ENCODE measurements at regions not wholly inside any gene's neighbourhood (a gene's known extent, or its start where the extent isn't known, plus 50 kb on each side); places are given as distances from the start of the nearest gene placed in this dataset.

DNA sequence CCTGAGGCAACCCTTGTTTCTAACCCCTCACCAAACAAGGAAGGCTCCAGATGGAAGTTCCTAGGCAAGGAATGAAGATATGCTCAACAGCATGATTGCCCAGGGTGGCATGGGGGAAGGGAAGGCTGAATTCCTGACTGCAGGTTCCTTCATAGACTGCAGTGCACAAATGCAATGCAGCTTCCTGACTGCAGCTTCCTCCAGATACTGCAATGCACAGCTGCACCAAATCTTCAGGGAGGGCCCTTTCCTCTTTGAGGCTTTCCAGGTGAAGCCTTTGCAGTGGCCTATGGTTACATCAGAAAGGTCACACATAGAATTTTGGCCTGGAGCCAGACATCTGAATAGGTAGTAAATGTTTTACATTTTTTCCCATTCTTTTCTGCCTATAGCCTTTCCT lies 58.8 kb upstream of the DYNAP start:
- DNase-seq (ENCODE audit: low spot score): peak; percentile 51

DNA sequence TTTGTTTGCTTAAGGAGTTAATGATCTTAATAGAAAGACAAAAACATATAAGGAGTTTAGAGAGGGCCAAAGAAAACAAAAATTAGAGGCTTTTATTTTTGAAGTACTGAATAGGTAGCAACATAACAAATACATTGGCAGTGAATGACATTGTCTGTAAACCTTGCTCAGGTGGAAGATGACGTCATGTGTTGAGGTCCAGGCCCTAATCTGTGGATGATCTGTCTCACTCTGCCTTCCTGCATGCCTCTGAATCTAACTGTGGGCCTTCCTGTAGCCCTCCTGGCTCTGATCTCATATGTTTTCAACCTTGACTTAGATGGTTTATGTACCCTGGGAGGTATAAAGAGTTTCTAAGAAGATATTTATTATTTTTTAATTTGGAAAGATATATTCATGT lies 58.1 kb upstream of the DYNAP start:
- peak; percentile 30 for DNase-seq (ENCODE audit: low spot score)

All from NAMALWA (cell line).